ENCODE measurements at regions not wholly inside any gene's neighbourhood (a gene's known extent, or its start where the extent isn't known, plus 50 kb on each side); places are given as distances from the start of the nearest gene placed in this dataset.

GRCh38 chr3:162236949-162237348 is 740.3 kb downstream of the OTOL1 start:
- no peaks in the 10 kb centered on the region for H3K4me1 ChIP-seq (ENCODE audit: low read length)
- H3K27ac ChIP-seq (ENCODE audit: low read length) = no peak overlapping the region
- no peaks in the 10 kb centered on the region for H3K27me3 ChIP-seq (ENCODE audit: low read depth, low read length)
- H2AFZ ChIP-seq (ENCODE audit: low read depth, low read length) = no peak overlapping the region
- H4K20me1 ChIP-seq (ENCODE audit: insufficient read depth, low read length) = no peaks in the 10 kb centered on the region
- H3K9me3 ChIP-seq (ENCODE audit: insufficient read depth, low read length) = no peaks in the 10 kb centered on the region
- H3K4me2 ChIP-seq (ENCODE audit: low read length) = no peak overlapping the region
- TF ChIP-seq CTCF (IDR thresholded peaks at IDR 0.05; ENCODE audit: low read depth, low read length) = no peak
- TF ChIP-seq EZH2phosphoT487 (IDR thresholded peaks at IDR 0.05; ENCODE audit: low read depth) = no peak
- no peak overlapping the region for H3K9ac ChIP-seq (ENCODE audit: low read length)
- no peaks in the 10 kb centered on the region for H3K79me2 ChIP-seq (ENCODE audit: low read length)
- no peak overlapping the region for H3K4me3 ChIP-seq (ENCODE audit: low read length)
- H3K36me3 ChIP-seq (replicated peaks; ENCODE audit: low read depth, low read length) = no peaks in the 10 kb centered on the region

DNA sequence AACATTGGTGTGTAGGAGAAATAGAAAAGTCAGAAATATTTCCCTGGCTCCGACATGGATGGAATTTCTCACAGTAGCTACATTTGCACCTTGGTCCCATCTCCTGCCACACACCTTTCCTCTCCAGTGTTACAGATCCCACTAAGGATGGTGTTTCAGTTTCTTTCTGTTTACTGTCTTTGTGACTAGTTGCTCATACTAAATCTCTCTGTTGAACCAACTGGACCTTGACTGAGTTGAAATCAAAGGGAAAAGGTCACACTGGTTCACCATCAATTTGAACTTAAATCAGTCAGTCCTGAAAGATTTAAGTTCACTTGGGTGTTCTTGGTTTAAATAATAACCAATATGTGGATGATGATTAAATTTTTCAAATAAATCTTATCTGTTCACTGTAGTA is 754.2 kb downstream of the OTOL1 start:
- H3K9me3 ChIP-seq (ENCODE audit: insufficient read depth, low read length) = no peaks in the 10 kb centered on the region
- H3K79me2 ChIP-seq (ENCODE audit: low read length) = no peaks in the 10 kb centered on the region
- H3K27ac ChIP-seq (ENCODE audit: low read length) = no peak overlapping the region
- no peak overlapping the region for H3K4me3 ChIP-seq (ENCODE audit: low read length)
- no peaks in the 10 kb centered on the region for H3K4me1 ChIP-seq (ENCODE audit: low read length)
- TF ChIP-seq EZH2phosphoT487 (IDR thresholded peaks at IDR 0.05; ENCODE audit: low read depth) = no peak
- no peak for TF ChIP-seq CTCF (IDR thresholded peaks at IDR 0.05; ENCODE audit: low read depth, low read length)
- H4K20me1 ChIP-seq (ENCODE audit: insufficient read depth, low read length) = no peaks in the 10 kb centered on the region
- H3K4me2 ChIP-seq (ENCODE audit: low read length) = no peak overlapping the region
- H3K9ac ChIP-seq (ENCODE audit: low read length) = no peak overlapping the region
- H3K36me3 ChIP-seq (replicated peaks; ENCODE audit: low read depth, low read length) = no peaks in the 10 kb centered on the region
- H3K27me3 ChIP-seq (ENCODE audit: low read depth, low read length) = no peaks in the 10 kb centered on the region
- no peak overlapping the region for H2AFZ ChIP-seq (ENCODE audit: low read depth, low read length)

DNA sequence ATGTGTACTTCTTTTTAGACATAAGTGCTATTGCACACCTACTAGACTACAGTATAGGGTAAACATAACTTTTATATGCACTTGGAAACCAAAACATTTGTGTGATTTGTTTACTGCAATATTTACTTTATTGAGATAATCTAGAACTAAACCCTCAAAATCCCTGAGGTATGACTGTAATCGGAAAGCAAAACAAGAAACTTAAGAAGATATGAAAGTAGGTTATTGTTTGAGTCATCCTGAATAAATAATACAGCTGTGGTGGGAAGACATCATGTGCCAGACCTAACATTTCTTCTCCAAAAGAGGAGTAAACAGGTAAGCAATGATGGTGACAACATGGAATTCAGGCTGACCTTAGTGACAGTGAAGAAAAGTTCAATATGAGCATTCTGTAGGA is 765.5 kb downstream of the OTOL1 start:
- Histone ChIP-seq H3K36me3 (replicated peaks; ENCODE audit: low read depth, low read length) (no peaks in the 10 kb centered on the region), H3K4me1 (ENCODE audit: low read length) (no peaks in the 10 kb centered on the region), H3K27me3 (ENCODE audit: low read depth, low read length) (no peaks in the 10 kb centered on the region), H3K9ac (ENCODE audit: low read length) (no peak overlapping the region), H3K9me3 (ENCODE audit: insufficient read depth, low read length) (no peaks in the 10 kb centered on the region), H3K4me3 (ENCODE audit: low read length) (no peak overlapping the region), H4K20me1 (ENCODE audit: insufficient read depth, low read length) (no peaks in the 10 kb centered on the region), H3K79me2 (ENCODE audit: low read length) (no peaks in the 10 kb centered on the region), H2AFZ (ENCODE audit: low read depth, low read length) (no peak overlapping the region), H3K27ac (ENCODE audit: low read length) (no peak overlapping the region), H3K4me2 (ENCODE audit: low read length) (no peak overlapping the region)
- no peak for TF ChIP-seq CTCF (IDR thresholded peaks at IDR 0.05; ENCODE audit: low read depth, low read length)
- no peak for TF ChIP-seq EZH2phosphoT487 (IDR thresholded peaks at IDR 0.05; ENCODE audit: low read depth)

GRCh38 chr3:162263596-162263995 is 767.0 kb downstream of the OTOL1 start:
- no peaks in the 10 kb centered on the region for H4K20me1 ChIP-seq (ENCODE audit: insufficient read depth, low read length)
- no peak overlapping the region for H3K27ac ChIP-seq (ENCODE audit: low read length)
- H3K4me2 ChIP-seq (ENCODE audit: low read length) = no peak overlapping the region
- H3K9ac ChIP-seq (ENCODE audit: low read length) = no peak overlapping the region
- H3K4me3 ChIP-seq (ENCODE audit: low read length) = no peak overlapping the region
- H3K4me1 ChIP-seq (ENCODE audit: low read length) = no peaks in the 10 kb centered on the region
- H3K27me3 ChIP-seq (ENCODE audit: low read depth, low read length) = no peaks in the 10 kb centered on the region
- no peaks in the 10 kb centered on the region for H3K9me3 ChIP-seq (ENCODE audit: insufficient read depth, low read length)
- no peaks in the 10 kb centered on the region for H3K79me2 ChIP-seq (ENCODE audit: low read length)
- H2AFZ ChIP-seq (ENCODE audit: low read depth, low read length) = no peak overlapping the region
- TF ChIP-seq CTCF (IDR thresholded peaks at IDR 0.05; ENCODE audit: low read depth, low read length) (no peak), EZH2phosphoT487 (IDR thresholded peaks at IDR 0.05; ENCODE audit: low read depth) (no peak)
- H3K36me3 ChIP-seq (replicated peaks; ENCODE audit: low read depth, low read length) = no peaks in the 10 kb centered on the region

All from OCI-LY3 (cell line).